ENCODE measurements at regions not wholly inside any gene's neighbourhood (a gene's known extent, or its start where the extent isn't known, plus 50 kb on each side); places are given as distances from the start of the nearest gene placed in this dataset.

DNA sequence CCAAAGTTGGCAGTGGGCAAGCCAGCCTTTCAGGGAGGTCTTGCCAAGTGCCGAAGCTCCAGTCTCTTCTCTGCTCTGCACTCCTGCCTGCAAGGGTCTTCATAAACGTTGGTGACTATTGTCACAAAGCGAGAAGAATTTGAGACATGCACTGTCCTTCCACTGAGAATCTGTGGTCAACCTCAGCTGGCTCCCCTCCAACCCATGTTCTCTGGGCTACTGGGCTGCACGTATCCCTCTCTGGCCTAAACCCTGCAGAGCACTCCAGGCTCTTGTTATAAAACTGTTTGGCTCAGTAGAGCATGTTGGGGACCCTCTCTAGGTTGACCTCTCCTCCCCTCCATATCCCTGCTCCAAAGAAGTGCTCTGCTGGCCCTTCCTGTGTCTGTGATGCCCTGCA, 260.4 kb upstream of the NFE2L3 start:
- CTCF ChIA-PET, result interaction anchor here (1.6 to 9.5 kb wide), 10 partner anchors 26 to 478 kb away, joined by 5 to 175 read pairs (median 30); no protein-coding TSS in a partner anchor
- DNase-seq (ENCODE audit: extremely low spot score), result no peak
- TF ChIP-seq, protein P1, sequence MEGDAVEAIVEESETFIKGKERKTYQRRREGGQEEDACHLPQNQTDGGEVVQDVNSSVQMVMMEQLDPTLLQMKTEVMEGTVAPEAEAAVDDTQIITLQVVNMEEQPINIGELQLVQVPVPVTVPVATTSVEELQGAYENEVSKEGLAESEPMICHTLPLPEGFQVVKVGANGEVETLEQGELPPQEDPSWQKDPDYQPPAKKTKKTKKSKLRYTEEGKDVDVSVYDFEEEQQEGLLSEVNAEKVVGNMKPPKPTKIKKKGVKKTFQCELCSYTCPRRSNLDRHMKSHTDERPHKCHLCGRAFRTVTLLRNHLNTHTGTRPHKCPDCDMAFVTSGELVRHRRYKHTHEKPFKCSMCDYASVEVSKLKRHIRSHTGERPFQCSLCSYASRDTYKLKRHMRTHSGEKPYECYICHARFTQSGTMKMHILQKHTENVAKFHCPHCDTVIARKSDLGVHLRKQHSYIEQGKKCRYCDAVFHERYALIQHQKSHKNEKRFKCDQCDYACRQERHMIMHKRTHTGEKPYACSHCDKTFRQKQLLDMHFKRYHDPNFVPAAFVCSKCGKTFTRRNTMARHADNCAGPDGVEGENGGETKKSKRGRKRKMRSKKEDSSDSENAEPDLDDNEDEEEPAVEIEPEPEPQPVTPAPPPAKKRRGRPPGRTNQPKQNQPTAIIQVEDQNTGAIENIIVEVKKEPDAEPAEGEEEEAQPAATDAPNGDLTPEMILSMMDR (IDR thresholded peaks at IDR 0.05; ENCODE audit: control extremely low read depth, extremely low read depth, low read depth, missing control alignments), result no peak
- POLR2A ChIA-PET, result interaction anchor here (1.7 kb wide), 1 partner anchor 305 kb away, joined by 7 read pairs; no protein-coding TSS in a partner anchor

DNA sequence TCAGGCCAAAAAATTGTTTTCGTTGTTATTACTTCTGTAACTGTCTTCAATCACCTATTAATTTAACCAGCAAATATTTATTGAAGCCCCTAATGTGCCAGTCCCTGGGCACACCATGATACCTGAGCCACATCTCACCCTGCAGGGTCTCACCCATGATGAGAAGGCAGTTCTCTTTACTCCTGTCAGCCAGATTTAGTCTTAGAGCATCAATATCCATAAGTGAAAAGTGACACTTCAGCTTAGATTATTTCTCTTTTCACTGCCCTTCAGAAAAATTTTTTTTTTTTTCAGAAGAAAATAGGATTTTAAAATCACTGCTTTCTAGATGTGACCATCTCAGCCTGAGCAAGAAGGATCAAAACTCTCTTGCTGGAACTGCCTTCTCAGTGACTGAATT, 258.6 kb upstream of the NFE2L3 start:
- no peak for DNase-seq (ENCODE audit: extremely low spot score)
- CTCF ChIA-PET, result interaction anchor here (0.7 to 9.5 kb wide), 55 partner anchors 8 to 1268 kb away, joined by 3 to 175 read pairs (median 6); partner anchors contain the start of gene CBX3
- POLR2A ChIA-PET, result interaction anchor here (1.0 to 1.7 kb wide), 2 partner anchors 295 to 303 kb away, joined by 3 to 7 read pairs; no protein-coding TSS in a partner anchor
- TF ChIP-seq, protein P1 (IDR thresholded peaks at IDR 0.05; ENCODE audit: control extremely low read depth, extremely low read depth, low read depth, missing control alignments), result no peak

DNA sequence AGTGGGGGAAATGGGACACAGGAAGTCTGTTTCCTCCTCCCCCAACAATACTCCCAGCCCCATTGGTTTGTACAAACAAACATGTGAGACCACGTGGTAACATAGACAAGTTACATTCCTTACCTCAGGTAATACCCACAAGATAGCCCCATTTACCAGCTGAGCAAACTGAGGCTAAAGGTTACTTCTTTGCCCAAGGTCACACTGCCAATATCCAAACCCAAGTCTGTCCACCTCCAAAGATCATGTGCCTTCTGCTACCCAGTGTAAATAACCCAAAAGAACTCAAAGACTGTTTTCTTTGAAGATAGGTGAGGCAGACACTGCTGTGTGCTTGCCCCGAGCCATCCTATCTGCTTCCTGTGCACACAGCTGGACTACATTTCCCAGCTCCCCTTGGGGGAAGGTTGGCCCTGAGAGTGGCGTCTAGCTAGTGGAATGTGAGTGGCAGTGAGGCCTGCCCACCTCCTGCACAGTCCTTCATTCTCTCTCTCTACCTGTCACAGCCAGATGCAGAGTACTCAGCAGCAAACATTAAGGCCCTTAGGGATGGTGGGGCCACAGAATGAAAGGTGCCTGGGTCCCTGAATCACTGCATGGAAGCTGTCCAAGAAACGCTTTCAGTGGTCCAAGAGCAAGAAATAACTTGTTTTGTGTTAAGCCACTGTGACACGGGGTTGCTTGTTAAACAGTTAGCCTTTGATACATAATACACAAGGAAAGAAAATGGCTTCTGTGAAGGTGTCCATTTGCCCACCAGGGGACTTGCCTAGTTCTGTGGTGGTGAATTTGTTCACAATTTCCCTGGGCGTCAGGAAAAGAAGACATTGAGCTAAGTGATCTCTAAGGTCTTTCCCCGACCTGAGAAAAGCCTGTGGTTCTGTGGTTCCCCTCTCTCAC, 257.7 kb upstream of the NFE2L3 start:
- TF ChIP-seq, protein P1 (IDR thresholded peaks at IDR 0.05; ENCODE audit: control extremely low read depth, extremely low read depth, low read depth, missing control alignments), result no peak
- ChIA-PET CTCF (interaction anchor here (0.8 to 9.5 kb wide), 55 partner anchors 13 to 1267 kb away, joined by 3 to 175 read pairs (median 5); partner anchors contain the start of gene NFE2L3), POLR2A (interaction anchor here (0.5 to 1.1 kb wide), 2 partner anchors 56 to 289 kb away, joined by 3 read pairs; no protein-coding TSS in a partner anchor)
- peak; percentile 52 for DNase-seq (ENCODE audit: extremely low spot score)

DNA sequence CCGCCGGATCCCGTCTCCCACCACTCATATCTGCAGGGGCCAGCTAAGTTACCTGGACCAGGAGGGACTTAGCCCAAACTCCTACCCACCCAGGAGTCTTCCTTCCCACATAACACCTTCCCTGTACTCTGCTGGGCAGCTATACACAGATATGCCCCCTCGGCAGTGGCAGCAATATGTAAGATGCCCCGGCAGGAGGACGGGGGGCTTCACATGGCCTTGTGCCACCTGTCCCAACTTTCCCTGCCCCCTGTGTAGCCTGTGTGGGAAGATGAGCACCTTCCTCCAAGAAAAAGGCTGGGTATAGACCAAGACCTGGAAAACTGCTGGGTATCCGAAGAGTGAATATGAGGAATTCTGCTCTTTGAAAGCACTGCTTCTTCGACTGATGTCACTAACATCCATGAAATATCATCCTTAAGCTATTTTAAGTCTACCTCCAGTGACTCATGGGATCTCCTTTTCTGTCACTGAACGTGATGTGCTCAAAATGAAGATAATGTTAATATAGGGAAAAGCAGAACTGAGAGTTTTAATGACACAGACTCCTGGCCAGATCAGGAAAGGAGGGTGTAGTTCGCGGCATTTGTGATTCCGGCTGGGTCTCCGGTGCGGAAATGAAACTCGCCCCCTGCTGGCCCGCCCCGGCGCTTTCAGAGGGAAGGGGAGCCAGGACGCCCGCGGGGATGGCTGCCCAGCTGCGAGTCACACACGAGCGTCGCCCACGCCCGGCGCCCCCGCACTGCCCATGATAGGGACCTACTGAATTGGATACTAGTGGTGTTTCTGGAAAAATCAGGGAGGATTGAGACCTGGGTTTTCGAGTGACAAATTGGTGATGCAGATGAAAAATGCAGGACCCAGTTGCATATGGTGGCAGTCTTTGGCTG, 256.9 kb upstream of the NFE2L3 start:
- POLR2A ChIA-PET, result interaction anchor here (1.1 kb wide), 1 partner anchor 288 kb away, joined by 3 read pairs; no protein-coding TSS in a partner anchor
- TF ChIP-seq, protein P1 (IDR thresholded peaks at IDR 0.05; ENCODE audit: control extremely low read depth, extremely low read depth, low read depth, missing control alignments), result peak; percentile 57
- DNase-seq (ENCODE audit: extremely low spot score), result peak; percentile 81
- CTCF ChIA-PET, result interaction anchor here (0.8 to 9.5 kb wide), 46 partner anchors 12 to 1266 kb away, joined by 3 to 175 read pairs (median 4); partner anchors contain the start of gene NFE2L3

DNA sequence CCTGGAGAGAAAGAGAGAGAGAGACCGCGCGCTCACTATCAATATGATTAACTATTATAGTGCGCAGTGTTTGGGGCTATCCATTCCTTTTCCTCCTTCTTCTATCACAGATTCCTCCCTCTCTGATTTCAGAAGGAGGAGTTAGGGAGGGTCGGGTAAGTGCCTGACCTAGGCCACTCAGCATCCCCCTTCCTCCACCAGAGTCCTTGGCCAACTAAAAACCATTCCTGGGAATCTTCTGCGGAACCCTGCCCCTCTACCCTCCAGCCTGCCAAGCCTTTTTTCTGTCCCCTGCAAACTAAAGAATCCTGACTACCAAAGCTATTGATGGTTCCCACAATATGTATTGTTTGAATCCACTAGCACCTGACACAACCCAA, 256.2 kb upstream of the NFE2L3 start:
- POLR2A ChIA-PET, result no interaction called here
- TF ChIP-seq, protein P1 (IDR thresholded peaks at IDR 0.05; ENCODE audit: control extremely low read depth, extremely low read depth, low read depth, missing control alignments), result no peak
- CTCF ChIA-PET, result interaction anchor here (0.7 to 9.5 kb wide), 36 partner anchors 11 to 1255 kb away, joined by 3 to 175 read pairs (median 8); partner anchors contain the start of gene NFE2L3
- DNase-seq (ENCODE audit: extremely low spot score), result no peak

All from GM10248 (cell line).